HT1080 (cell line): ENCODE measurements at regions not wholly inside any gene's neighbourhood (a gene's known extent, or its start where the extent isn't known, plus 50 kb on each side); places are given as distances from the start of the nearest gene placed in this dataset.
A peak's percentile ranks its signal among the peaks of the same experiment; 100 is the strongest.

ENCODE experiments used
- DNase-seq: peaks from one replicate; pipeline ENCODE4 v3.0.0-alpha.2; 2015; ENCODE audit warnings: low read depth

DNA sequence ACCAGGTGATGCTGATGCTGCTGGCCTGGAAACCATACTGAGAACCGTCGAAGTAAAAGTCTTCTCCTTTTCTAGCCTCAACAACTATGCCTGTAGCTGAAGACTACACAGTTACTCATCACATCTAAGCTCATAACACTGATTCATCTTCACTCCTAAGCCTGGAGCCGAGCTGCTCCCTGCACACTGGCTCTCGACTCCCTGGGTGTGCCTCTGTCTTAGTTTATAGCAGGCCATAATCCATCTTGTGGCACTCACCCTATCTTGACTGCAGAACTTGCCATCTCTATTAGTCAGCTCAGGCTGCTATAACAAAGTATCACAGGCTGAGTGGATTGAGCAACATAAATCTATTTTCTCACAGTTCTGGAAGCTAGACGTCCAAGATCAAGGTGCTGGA lies 191.0 kb downstream of the UNC5CL start:
- peak; percentile 65 for DNase-seq

DNA sequence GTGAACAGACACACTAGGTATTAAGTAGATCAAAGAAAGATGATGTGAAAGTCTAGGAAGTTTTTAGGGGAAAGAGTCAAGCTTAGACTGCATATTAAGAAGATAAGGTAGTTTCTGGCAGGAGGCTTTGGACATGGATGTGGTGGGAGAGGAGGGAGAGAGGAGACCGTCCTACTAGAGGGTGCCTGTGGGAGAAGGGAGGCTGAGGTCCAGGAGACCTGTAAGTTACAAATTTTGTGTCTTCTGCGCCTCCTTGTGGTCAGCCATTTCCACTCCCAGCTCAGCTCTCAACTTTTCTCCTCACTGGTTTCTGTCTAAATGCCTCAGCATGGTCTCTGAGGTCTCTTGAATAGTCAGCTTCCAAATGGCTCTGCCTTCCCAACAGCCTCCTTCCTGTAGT lies 193.5 kb downstream of the UNC5CL start:
- peak; percentile 69 for DNase-seq

DNA sequence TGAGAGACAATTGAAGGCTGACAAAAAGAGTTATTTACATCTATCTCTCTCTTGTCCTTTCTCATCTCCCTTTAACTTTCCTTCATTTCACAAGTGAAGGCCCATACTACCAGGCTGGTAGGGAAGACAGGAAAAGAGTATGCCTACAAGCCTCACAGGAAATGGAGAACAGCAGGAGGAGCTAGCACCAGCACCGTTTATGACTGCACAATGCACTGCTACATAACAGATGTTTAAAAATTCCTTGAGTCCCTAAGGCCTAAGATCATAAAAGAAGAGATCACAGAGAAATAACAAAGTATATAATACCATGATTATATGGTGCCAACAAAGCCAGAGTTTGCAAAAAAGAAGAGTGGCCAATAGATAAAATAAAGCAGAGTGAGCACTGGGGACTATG lies 194.8 kb downstream of the UNC5CL start:
- DNase-seq = no peak

DNA sequence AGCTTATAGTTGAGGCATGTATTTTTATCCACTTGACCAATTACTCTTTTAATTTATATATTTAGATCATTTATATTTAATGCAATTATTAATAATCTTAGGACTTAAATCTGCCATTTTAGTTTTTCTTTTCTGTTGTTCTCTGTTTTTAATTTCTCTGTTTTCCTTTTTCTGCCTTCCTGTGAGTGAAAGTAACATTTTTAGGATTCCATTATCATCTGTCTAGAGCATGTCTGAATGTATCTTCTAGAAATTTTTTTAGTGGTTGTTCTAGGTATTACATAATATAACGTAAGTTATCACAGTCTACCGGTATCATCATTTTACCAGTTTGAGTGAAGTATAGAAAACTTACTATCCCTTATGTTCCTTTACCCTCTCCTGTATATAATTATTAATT lies 197.3 kb downstream of the UNC5CL start:
- no peak for DNase-seq

DNA sequence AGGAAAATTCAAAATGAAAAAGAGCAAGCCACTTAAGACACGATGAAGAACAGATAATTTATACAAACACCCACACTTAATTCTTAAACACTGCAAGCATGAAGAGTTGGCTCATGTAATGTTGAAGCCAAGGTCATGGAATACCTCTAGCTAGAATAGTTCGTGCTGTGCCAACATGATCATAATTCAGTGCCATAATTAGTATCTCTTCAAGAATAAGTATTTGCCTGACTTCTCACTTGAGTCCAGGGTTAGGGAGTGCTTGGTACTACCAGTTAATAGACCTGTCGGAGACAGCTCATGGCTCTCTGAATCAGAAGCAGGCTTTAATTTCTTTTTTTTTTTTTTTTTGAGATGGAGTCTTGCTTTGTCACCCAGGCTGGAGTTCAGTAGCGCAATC lies 206.3 kb downstream of the UNC5CL start:
- no peak for DNase-seq

DNA sequence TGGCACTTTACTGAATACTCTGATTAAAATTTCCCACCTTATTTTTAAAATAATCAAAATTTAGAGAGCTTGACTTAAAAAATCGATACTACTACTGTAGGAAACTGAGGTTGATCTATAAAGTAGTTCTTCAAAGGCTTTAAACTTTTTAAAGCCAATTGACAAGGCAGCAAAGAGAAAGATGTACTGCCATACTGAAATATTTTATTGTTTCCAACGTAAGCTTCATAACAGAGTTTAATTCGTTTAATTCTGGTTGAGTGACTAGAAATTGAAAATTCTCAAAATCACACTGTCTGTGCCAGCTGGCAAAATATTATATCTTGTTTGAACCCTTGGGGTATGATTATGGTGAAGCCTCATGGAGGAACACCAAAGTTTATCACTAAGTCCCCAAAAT lies 207.6 kb downstream of the UNC5CL start:
- no peak for DNase-seq

DNA sequence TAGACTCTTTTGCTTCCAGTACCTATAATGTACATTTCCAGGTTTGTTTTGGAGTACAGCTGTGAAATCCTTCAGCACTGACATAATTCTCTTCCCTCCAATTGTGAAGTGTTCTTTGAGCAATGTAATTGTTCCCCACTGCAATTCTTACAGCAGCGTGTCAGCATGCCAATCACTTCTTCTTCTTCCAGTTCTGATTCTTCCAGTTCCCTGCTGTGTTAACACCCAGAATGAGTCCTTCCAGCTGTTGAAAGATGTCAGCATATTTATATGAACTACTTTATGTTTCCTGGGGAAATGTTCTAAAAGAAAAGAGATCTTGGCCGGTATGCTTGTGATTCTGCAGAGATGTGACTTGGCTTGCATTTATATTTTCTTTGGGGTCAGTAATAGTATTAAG lies 213.9 kb downstream of the UNC5CL start:
- DNase-seq = no peak

DNA sequence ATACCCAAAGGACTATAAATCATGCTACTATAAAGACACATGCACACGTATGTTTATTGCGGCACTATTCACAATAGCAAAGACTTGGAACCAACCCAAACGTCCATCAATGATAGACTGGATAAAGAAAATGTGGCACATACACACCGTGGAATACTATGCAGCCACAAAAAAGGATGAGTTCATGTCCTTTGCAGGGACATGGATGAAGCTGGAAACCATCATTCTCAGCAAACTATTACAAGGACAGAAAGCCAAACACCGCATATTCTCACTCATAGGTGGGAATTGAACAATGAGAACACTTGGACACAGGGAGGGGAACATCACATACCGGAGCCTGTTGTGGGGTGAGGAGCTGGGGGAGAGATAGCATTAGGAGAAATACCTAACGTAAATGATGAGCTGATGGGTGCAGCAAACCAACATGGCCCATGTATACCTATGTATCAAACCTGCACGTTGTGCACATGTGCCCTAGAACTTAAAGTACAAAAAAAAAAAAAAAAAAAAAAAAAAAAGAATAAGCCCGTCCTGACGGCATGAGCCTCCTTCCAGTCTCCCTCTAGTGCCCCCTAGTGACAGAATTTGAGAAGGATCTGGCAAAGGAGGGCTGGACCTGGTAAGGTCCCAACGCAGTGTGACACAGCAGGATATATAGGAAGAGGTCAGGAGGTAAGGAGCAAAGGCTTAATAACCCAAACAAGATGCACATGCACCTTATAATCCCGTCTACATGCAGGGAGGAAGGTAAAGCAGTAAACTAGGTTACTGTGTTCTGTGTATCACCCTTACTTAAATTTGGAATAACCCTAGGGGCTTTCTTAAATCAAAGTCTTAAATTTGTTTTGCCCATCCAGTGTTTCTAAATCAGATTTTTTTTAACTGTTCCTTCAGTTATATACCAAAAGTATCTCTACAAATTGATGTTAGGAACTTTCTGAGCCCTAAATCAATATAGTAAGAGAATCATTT lies 214.8 kb downstream of the UNC5CL start:
- DNase-seq = peak; percentile 70

DNA sequence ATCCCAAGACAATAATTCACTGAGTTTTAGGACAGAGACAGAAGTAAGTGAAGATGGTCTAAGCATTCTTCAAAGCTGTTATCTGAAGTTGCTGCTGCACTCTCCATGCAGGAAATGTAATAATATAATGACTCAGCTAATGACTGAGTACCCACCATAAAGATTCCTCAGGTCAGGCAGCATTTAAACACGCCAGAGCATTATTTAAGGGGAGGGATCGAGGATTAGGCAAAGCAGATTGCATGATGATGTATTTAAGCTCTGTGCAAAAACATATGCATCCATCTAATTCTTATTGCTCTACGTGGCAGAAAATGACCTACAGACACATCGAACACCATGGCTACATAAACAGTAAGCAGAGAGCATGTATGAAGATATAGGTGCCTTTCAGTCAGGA lies 216.4 kb downstream of the UNC5CL start:
- DNase-seq = peak; percentile 71

DNA sequence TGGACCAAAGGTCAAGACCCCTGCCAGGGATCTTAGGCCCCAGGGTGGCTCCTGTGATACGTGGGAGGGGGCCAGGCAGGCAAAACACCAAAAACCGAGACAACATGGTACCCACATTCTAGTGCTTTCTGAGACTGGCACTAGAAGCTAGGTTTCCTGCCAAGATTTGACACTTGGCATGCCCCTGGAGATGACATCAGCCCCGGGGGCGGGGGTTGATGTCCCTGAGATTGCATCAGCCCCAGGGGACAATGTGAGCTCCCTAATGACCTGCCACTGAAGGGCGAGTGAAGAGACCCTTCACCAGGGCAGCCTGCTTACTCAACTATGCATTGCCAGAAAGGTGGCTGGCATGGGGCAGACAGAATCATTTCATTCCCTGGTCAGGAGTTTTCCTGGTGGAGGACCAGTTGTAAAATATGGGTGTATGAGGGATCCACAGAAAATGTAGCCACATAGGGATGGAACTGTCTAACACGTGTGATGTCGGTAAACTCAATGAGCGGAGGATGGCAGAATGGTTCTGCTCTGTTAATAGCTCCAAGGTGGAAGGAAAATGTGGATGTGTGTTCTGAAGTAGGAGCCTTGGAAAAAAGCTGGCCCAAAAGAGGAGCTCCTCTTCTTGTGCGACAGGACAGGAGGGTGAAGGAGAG lies 219.7 kb downstream of the UNC5CL start:
- no peak for DNase-seq

DNA sequence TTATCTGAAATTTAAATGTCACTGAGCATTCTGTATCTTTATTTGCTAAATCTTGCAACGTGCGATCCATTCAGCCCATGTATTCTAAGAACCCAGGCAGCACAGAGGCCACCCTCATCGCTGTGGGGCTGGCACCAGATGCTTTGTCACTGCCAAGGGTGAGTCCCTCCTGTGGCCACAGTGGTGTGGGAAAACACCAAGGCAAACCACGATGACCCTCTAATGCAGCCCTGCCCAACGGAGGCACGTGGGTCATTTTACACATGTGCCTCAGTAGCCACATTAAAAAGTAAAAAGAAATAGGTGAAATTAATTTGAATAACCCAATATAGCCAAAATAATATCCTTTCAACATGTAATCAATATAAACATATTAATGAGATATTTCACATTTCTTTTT lies 221.7 kb downstream of the UNC5CL start:
- DNase-seq = no peak

DNA sequence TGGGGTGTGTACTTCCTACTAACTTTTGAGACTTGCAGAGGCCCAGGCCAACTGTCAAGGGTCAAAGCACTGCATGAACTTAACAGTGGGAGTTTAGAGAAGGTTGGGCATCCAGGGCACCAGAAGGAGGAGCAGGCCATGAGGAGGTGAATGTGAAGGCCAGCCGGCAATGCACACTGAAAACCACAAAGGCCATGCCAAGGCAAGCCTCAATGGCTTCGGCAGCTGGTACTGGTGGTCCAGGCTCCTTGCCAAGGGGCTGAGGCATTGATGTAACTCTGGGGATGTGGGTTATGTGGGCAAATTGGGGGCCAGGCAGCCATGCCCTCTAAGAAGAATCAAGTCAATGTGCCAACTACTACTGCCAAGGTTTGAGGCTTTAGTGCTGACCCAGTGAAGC lies 222.4 kb downstream of the UNC5CL start:
- no peak for DNase-seq

DNA sequence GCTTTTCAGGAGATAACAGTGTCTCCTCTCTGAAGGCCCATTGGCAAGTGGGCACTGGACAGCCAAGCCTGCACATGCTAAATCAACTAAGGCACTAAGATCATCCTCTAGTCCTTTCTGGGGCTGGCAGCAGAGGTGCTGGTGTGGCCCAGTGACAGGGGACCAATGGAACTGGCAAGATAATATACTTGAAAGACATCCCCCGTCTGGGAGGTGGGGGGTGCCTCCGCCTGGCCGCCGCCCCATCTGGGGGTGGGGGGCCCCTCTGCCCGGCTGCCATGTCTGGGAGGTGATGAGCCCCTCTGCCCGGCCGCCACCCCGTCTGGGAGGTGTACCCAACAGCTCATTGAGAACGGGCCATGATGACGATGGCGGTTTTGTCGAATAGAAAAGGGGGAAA lies 223.3 kb downstream of the UNC5CL start:
- DNase-seq = no peak

DNA sequence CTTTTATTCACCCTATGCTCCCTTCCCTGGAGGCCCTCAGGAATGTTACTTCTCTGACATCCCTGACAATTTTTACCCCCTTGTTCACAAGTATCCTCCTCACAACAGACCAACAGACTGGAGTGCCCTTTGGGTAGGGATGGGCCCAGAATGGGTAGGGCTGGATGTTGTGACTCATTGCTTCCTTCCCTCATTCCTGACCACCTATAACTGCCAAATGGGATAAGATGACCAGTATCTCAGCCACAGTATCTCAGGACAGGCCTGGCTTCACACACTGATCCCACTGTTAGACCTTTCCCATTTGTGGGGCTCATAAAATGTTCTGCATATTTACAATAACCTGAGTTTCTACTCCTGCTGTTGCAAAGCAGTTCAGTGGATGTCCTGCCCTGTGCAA lies 223.0 kb upstream of the LRFN2 start:
- peak; percentile 82 for DNase-seq

DNA sequence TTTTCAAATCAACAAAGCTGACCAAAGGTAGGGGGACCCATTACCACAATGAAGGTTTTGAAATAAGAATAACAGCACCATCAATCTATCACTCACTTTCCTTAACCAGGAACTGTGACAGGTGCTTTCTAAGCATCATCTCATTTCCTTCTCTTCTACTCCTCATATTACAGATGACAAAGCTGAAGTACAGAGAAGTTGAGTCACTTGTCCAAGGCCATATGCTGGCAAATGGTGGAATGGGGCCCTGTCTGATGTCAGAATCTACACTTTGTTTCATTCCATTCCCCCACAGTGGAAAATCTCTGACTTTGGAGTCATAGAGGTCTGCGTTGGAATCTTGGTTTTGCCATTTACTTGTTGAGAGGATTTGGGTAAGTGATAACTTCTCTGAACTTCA lies 222.5 kb upstream of the LRFN2 start:
- peak; percentile 41 for DNase-seq

DNA sequence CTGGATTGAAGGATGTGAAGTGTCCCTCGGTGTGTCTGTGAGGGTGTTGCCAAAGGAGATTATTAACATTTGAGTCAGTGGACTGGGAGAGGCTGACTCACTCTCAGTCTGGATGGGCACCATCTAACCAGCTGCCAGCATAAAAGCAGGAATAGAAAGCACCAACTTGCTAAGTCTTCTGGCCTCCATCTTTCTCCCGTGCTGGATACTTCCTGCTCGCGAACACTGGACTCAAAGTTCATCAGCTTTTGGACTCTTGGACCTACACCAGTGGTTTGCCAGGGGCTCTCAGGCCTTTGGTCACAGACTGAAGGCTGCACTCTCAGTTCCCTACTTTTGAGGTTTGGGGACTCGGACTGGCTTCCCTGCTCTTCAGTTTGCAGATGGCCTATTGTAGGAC lies 220.3 kb upstream of the LRFN2 start:
- peak; percentile 92 for DNase-seq

DNA sequence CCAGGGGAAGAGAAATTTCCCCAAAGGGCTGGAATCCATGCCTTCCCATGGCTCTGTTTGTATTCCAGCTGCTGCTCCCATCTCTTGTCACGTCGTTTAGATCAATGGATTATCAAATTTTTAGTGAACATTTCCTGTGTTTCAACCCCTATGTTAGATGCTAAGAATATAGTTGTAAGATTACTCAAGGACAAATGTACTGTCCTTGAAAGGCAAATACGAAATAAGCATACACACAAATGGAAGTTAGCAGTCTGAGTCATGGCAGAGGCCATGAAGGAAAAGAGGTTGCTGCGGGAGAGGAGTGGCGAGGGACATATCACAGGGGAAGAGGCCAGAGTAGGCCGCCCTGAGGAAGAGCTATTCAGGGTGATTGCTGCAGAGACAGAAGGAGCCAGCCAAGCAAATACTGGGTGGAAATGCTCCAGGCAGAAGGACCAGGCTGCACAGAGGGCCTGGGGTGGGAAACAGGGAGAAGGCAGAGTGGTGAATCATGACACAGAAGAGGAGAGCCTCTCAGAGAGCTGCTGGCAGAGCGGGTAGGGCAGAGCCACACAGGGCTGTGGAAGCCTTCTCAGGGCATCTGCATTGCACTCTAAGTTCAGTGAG lies 219.2 kb upstream of the LRFN2 start:
- DNase-seq = peak; percentile 58

DNA sequence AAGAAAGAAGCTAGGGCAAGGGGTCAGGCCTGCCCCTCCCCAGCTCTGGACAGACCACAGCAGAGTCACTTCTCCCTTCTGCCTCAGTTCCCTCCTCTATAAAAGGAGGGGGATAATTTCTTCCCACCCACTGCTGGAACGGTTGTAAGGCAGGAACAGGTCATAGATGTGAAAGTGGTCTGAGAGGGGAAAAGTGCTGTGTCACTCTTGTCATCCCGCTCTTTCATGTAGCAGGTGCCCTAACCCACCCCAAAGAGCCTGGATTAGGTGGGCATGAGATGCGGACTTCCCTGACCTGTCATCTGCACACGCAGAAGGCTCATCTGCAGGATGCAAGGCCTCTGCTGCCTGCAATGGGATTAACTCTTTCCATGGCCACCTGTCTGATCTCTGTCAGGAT lies 218.2 kb upstream of the LRFN2 start:
- DNase-seq = no peak

DNA sequence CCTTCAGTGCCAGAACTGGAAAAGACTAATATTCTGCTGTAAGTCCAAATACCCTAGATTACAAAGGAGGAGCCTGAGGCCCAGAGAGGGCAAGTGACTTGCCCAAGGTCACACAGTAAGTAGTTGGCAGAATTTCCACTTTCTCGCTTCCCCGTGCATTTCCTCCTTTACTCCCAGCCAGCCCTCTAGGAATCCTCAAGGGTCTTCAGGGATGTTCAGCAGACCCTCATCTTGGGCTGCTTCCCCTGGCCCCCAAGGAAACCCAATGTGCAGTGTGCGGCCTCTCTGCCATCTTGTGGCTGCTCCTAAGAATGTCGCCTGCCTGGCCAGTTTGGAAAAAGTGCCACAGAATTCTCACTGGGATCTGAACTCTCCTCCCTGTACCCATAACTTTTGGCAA lies 217.7 kb upstream of the LRFN2 start:
- no peak for DNase-seq

DNA sequence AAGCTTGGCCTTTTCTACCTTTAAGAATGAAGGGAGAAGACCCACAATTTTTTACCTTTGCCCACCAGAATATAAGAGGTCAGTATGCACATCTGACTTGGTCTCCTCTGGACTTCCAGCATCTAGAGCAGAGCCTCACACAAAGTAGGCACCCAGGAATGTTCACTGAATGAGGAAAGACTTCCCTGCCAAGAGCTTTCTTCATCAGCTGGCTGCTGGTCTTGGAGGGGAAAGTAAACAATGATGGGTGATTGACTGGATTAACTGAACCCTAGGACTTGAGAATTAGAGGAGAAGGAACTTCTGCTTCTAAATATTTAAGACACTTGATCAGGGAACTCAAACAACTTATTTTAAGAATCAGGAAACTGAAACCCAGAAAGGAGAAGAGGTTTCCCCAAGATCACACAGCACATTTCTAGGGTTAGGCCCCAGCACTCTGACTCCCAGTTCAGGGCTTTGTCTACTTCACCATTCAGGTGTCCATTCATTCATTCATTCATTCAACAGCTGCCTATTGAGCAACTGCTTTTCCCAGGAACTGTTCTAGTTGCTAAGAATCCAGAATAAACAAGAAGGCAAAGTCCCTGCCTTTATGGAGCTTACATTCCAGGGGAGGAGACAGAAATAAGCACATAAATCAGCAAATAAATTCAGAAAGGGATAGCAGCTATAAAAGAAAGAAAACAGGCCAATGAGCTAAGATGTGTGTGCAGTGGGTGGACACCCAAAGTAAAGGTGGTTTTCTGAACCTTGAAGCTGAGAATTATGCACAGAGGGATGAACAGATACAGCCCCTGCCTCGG lies 216.9 kb upstream of the LRFN2 start:
- DNase-seq = no peak

DNA sequence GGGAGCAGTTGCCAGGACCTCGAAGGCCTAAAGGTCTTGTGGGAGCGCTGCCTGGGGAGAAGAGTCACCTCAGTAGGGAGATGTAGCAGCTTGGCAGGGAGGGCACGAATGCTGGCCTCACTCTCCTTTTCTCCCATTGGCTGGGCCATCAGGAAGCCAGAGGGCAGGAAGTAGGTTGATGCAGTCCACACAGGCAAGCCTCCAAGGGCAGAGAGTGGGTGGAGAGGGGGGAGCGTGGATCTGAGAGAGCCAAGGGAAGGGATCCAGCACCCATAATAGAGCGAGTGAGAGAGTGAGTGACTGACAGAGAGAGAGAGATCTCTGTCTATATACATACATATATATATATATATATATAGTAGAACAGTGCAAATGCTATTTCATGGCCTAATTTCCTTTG lies 215.3 kb upstream of the LRFN2 start:
- DNase-seq = no peak
